ENCODE measurements at regions not wholly inside any gene's neighbourhood (a gene's known extent, or its start where the extent isn't known, plus 50 kb on each side); places are given as distances from the start of the nearest gene placed in this dataset.

- no peak for DNase-seq
These were observed 326.9 kb upstream of the DIO3 start for GRCh38 chr14:101234244-101234937.

- no peak for DNase-seq
These were observed 326.3 kb upstream of the DIO3 start for GRCh38 chr14:101234999-101235334.

GRCh38 chr14:101235335-101236103 is 325.8 kb upstream of the DIO3 start:
- DNase-seq, result no peak

GRCh38 chr14:101236496-101237251 is 324.6 kb upstream of the DIO3 start:
- DNase-seq, result no peak

GRCh38 chr14:101237252-101237616 is 324.1 kb upstream of the DIO3 start:
- DNase-seq, result no peak

- DNase-seq, result no peak
These were observed 322.2 kb upstream of the DIO3 start for GRCh38 chr14:101239065-101239464.

GRCh38 chr14:101241147-101241546 is 320.1 kb upstream of the DIO3 start:
- no peak for DNase-seq

- DNase-seq, result no peak
These were observed 319.5 kb upstream of the DIO3 start for GRCh38 chr14:101241807-101242278.

GRCh38 chr14:101242442-101243385 is 318.6 kb upstream of the DIO3 start:
- DNase-seq, result no peak

GRCh38 chr14:101243587-101244338 is 317.5 kb upstream of the DIO3 start:
- DNase-seq, result no peak

- DNase-seq, result no peak
These were observed 314.1 kb upstream of the DIO3 start for GRCh38 chr14:101246894-101247841.

GRCh38 chr14:101247842-101248725 is 313.2 kb upstream of the DIO3 start:
- DNase-seq, result no peak

GRCh38 chr14:101248840-101249675 is 312.2 kb upstream of the DIO3 start:
- DNase-seq, result no peak

- DNase-seq, result no peak
These were observed 311.6 kb upstream of the DIO3 start for GRCh38 chr14:101249676-101250036.

- no peak for DNase-seq
These were observed 310.9 kb upstream of the DIO3 start for GRCh38 chr14:101250336-101250947.

GRCh38 chr14:101250948-101251811 is 310.1 kb upstream of the DIO3 start:
- no peak for DNase-seq

GRCh38 chr14:101251812-101252442 is 309.4 kb upstream of the DIO3 start:
- DNase-seq, result no peak

All from NCI-H2081 treated with DMSO at 0.1 percent for 48 hours (cell line).